ENCODE measurements at regions not wholly inside any gene's neighbourhood (a gene's known extent, or its start where the extent isn't known, plus 50 kb on each side); places are given as distances from the start of the nearest gene placed in this dataset.

DNA sequence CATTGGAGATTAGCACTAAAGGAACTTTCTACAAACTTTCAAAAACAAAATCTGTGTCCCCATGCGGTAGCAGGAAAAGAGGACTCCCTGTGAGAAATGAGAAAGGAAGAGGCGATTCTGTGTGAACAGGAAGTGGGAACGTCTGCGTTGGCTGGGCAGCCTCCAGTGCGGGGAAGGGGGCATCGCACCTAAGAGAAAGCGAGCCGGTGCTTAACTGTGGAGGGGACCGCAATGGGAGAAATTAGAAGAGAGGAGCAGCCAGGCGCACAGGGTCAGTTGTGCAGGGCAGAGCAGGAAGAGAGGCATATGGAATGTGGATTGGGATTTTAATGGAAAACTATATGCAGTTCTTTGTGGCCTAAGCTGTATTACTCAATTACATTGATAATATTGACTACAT is 77.4 kb upstream of the DOCK9 start:
- no peak for DNase-seq (ENCODE audit: low read depth in 2 of 2)

DNA sequence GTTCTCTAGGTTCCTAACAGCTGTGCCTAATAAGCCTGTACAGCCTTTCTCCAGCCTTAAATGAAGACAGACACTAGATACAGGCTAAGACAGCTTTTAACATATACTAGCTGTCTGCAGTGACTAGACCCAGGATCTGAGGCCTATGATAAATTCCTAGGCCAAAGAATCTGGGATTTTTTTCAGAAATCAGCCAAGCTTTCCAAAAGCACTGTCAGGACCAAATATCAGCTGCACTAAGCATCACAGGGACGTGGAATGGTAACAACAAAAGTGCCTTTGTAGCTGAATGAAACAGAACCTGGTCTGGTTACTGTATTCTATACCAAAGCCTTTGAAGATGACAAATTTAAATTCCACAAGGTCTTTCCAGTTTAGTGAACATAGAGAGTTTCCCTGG is 77.9 kb upstream of the DOCK9 start:
- no peak for DNase-seq (ENCODE audit: low read depth in 2 of 2)

DNA sequence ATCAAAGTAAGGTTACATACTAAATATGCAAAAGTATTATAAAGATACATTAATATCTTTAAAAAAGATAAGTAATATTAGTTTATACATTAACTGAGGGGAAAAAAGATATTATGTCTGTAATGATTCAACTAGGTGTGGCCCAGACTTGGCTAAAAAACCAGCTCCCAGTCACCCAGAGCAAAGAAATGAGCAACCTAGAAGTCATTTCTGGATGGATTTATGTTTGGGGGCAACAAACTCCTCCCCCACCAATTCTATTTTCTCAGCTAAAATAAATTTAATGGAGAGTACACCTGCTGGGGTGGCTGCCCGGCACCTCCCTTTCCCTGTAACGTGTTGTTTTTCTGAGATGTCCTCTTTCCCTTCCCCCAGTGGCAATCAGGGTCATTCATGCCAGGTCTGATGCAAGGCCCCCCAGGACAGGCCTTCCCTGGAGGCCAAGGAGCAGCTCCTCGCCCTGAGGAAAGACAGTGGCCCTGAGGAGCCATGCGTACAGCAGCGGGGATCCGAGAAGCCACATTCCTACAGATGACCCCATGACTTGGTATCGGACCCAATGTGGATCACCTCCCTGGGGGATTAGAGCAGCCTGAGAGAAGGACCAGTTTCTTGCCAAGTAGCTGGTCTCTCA is 78.6 kb upstream of the DOCK9 start:
- no peak for DNase-seq (ENCODE audit: low read depth in 2 of 2)

DNA sequence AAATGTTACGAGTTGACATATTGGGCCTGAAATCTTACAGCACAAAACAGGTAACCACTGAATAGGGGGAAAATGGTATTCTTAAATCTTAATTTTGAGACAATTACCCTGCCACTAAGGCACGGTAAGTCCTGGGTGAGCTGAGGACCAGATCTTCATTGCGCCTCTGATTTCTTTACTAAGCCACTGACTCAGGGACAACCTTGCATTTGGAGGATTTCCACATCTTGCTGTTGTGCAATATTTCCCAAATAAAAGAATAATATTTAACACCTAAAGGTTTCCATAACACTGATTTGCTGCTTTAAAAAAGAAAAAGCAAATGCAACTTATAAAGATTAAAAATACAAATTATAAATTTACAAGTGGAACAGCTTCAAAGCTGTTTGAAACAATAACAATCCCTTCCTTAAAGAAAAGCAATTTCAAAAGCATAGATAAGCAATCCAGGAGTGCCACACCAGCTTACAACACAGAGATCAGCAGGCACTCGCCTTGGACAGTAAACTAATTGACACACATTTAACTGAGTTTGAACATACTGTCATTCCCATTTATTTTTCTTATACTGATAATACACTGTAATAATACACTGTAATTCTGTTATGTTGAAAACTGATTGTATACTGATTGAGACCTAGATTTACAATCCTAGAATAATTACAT is 79.6 kb upstream of the DOCK9 start:
- DNase-seq (ENCODE audit: low read depth in 2 of 2), result no peak

DNA sequence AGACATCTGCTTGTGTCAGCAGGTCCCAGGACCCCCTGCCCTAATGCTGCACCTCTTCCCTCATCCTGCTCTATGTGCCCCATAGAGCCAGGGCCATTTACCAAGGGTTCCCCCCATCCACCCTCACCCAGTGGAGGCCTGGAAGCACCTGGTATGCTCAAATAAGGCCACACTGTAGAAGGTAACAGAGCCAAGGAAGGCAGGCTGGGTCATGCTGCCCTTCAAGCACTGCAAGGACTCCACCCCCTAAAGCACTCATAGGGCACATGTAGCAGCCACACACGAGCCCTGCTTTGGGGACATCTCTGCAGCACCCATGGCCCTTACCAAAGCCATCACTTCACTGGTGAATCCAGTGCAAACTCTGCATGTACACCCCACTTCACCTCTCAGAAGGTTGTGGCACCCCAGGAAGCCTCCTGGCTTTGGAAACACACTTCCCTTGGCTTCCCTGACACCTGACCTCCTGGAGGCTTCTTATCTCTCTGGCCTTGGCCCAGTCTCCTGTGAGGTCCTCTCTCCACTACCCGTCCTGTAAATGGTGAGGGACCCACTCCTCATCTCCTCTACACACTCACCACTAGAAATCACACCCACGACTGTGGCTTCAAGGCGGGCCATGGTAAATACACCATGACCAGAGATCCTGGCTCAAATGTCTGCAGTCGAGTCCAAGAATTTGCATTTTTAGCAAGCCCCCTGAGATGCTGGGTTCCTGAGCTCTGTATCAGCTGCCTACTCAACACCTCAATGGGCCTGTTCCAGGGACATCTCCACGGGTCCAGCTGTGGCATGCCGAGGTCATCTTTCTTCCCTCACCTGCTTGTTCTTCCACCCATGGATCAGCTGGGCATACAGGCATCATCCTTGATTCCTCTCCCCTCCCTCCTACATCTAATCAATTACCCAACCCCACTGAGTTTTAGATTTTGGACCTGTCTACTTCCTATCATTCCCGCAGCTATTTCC is 80.9 kb upstream of the DOCK9 start:
- DNase-seq (ENCODE audit: low read depth in 2 of 2), result no peak

DNA sequence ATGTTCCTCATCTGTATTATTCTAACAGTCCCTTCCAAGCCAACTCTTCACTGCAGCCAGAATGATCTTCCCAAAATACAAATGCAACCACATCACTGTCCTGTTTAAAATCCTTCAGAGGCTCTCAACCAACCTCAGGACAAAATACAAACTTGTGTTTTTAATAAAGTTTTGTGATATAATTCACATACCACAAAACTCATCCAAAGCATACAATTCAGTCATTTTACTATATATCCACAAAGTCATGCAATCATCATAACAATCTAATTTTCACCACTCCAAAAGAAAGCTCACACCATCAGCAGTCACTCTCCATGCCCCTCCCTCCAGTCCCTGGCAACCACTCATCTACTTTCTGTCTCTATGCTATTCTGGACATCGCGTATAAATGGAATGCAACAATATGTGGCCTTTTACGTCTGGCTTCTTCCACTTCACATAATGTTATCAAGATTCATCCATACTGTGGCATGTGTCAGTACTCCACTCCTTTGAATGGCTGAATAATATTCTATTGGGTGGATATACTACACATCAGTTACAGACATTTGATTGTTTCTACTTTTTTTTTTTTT is 81.7 kb upstream of the DOCK9 start:
- DNase-seq (ENCODE audit: low read depth in 2 of 2), result no peak

DNA sequence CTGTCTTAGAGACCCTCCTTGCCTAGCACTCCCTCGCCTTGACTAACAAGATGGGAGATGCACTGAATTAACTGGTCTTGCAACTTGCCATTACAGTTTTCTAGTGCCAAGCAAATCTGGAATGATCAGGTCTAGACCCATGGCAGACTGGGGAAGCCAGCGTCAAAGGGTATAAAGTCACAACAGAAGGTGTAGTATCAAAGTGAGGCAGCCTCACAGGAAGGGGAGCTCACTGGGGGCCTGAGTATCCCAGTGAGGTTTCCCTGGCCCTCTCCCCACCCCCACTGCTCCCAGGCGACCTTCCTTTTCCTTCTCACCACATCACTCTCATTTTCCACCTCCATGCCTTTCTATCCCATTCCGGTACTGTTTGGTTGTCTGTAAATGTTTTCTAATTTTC is 83.5 kb upstream of the DOCK9 start:
- DNase-seq (ENCODE audit: low read depth in 2 of 2), result no peak

DNA sequence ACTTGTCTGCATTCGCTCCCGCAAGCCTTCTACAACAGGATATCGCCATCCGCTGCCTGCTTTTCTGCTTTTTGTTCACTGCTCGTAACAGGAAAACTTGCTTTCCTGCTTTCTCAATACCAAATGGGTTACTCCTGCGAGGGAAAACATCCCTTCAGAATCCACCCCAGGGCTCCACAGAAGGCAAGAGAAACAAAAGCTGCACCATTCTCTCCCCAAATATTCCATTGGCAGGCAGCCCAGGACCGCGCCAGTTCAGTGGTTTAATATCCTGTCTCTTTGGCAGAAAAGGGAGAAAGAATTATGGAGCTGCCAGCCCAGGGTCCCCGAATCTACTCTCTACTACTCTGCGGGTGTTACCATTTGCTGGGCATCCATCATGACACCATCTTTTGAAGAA is 84.7 kb upstream of the DOCK9 start:
- DNase-seq (ENCODE audit: low read depth in 2 of 2), result peak; percentile 20 to 24

DNA sequence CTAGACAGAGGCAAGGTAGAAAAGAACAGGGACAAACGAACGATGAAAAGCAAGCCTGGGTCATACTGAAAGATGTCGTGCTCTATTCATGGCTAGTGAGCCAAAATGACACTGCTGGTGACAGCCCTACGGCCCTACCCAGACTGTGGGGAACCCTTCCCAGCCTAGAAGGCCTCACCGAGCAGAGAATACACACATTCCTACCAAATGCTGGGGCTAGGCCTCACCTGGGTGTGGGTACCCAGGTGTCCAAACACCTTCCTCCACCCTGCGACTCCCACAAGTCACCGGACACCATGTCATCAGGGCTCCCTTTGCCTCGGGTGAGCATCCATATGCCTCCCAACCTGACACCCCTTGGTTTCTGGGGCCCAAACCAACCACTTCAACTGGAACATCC is 85.3 kb upstream of the DOCK9 start:
- no peak for DNase-seq (ENCODE audit: low read depth in 2 of 2)

DNA sequence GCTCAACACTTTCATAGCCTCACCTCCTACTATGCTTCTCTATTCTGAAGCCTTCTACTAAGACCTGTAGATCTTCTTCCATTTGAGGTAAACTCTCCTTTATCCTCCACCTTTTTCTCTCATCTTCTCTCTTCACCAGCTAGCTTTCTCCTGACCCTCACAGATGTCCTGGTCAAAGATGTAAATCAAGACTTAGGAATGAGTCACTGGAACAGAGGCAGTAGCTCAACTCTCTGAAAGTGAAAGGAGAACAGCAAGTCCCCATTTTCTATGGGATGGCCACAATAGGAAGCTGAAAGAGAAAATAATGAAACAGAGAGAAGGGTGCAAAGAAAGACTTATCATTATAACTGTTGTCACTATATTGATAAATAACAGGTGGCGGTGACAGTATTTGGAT is 86.1 kb upstream of the DOCK9 start:
- DNase-seq (ENCODE audit: low read depth in 2 of 2), result no peak

DNA sequence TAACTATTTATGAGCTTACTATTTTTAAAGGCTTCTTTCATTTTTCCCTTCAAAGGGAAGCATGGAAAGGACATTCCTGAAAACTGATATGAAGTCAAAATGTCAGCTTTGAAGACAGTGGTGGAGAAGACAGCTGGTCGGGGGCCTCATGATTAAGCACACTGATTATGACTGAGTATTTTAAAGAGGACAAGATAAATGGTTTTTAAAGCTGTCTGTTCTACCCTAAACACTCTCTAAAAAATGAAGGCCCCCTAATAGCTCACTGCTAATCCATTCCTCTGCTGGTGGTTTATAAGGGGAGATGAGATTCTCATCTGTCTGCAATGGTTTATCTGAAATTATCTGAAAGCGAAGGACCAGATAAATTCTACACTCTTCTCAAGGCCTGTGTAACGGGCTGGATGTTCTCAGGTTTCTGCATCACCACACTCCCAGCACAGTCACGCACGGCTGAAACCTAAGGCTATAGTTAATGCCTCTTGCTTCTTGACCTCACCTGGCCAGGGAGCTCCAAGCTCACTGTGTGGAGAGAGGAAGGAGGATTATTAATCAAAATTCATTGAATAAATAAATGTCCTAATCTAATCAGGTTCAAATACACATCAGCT is 86.9 kb upstream of the DOCK9 start:
- no peak for DNase-seq (ENCODE audit: low read depth in 2 of 2)

DNA sequence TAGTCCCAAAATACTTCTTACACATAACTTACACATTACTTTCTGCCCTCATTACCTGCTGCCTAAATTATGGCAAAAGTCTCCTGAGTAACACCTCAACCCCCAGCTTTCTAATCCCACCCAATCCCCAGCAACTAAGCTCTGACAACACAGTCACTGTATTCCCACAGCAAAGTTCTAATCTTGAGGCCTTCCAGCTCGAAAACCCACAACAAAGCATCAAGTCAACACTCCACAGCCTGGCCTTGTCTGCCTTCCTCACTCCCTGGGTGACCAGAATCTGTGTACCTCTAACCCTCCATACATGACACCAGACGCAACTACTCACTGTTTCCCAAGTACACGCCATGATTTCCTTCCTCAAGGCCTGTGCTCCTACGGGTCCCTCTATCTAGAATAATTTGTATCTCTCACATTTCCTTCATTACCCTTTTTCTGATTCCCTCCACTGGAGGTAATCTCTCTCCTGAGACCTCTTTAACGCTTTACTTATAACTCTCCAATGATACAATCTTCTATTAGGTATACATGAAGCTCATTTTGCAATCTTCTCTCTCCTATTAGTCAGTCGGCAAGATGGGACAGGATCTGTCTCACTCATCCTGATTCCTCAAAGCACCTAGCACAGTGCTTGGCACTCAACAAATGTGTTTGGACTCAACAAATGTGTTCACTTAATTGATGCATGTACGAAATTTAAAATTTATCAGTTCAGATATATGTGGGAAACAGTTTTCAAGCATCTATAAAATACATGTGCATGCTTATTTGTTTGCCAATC is 87.6 kb upstream of the DOCK9 start:
- DNase-seq (ENCODE audit: low read depth in 2 of 2), result no peak

DNA sequence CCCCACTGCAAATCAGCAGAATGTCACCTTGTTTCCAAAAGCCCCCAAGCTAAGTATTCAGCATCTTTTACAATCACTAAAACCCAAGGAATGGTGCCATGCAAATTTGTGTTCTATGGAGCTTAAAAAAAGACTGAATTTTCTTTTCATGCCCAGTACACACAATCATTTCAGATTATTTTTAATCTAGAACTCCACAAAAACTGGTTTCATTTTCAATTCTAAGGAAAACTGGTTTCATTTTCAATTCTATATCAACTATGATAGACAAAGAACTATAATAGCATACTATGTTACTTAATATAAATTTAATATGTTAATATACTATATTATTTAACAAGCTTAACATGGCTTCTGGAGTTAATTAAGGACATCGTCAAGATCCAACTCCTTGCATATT is 88.4 kb upstream of the DOCK9 start:
- no peak for DNase-seq (ENCODE audit: low read depth in 2 of 2)

DNA sequence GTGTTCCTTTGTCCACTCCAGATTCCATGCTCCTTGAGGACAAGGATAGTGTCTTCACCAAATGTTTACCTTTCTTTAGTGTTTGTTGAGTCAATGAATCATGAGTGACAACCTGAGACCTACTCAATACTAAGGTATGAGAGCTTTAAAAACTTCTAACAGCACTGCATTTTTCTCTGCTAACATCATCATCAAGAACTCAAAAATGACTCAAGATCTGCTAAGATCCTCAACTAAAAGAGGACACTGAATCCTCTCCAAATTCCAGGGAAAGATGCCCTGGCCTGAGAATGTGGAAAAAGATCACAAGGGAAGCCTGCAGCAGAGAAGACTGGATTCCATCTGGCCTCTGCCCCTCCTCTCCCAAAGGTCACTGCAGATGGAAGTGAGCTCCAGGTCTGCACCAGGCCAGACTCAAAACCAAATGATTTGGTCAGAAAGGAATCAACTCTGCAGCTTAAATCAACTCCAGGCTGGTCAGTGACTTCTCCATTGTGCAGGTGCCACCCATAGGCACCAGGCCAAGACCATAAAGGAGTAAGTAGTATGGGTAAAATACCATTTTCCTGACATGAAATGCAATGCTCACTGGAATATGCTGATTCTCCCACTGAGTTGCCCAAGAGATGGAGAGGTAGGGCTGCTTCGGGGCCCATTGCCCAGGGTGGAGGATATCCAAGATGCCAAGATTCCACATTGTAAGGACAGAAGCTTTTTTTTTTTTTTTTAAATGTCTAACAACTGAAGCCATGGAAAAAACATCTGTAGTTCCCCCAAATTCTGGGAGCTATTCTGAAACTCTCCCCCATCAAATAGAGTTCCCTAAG is 89.5 kb upstream of the DOCK9 start:
- peak; percentile 31 to 51 for DNase-seq (ENCODE audit: low read depth in 2 of 2)

DNA sequence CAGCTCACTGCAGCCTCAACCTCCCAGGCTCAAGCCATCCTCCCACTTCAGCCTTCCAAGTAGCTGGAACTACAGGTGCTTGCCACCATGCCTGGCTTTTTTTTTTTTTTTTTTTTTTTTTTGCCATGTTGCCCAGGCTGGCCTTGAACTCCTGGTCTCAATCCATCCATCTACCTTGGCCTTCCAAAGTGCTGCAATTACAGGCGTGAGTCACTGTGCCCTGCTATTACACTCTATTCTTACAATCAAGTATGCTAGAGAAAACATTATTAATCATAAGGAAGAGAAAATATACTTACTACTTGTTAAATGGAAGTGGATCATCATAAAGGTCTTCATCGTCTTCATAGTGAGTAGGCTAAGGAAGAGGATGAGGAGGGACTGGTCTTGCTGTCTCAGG is 93.3 kb upstream of the DOCK9 start:
- no peak for DNase-seq (ENCODE audit: low read depth in 2 of 2)

DNA sequence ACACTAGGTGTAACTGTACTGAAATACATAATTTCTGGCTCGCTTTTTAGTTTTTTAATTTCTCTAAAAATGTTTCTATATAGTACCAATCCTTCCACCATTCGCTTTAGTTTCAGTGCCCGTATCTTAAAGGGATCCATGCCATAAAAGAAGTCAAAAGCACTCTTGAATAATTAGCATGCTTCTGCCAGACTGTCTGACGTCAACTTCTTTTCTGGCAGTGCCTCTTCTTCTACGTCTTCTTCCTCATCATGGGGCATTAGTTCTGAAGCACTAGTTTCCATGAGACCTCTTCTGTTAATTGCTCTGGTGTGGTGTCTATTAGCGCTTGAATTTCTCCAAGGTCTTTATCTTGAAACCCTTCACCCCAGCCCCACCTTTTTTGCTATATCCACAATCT is 93.8 kb upstream of the DOCK9 start:
- no peak for DNase-seq (ENCODE audit: low read depth in 2 of 2)

DNA sequence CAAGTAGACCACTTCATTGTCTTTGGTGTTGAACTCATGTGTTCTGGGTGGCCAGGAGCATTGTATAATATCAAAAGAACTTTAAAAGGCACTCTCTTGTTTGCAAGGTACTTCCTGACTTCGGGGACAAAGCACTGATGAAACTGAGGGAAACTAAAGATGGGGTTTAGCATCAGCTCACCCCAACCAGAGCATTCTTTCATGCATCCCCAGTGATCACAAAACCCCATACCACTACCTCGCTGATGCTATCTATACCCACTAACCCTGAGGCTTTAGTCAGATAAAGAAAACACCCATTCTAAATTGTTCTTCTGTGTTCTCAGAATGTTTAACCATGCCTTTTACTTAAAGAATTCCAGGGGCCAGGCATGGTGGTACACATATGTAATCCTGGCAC is 94.5 kb upstream of the DOCK9 start:
- DNase-seq (ENCODE audit: low read depth in 2 of 2), result no peak

DNA sequence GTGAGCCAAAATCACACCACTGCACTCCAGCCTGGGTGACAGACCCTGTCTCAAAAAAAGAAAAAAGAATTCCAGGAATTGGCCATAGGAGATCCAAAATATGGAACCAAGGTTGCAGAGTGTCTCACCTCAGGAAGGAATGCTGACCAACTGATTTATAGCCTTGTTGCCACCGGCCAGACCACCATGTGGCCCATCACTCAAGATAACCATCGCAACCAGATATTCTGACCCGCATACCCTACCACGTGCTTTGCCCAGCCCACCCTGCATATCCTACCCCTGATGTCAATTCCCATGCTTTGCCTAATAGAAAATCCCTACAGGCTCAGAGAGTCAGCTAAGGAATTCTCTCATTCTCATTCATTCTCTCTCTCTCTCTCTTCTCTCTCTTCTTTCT is 95.1 kb upstream of the DOCK9 start:
- no peak for DNase-seq (ENCODE audit: low read depth in 2 of 2)

DNA sequence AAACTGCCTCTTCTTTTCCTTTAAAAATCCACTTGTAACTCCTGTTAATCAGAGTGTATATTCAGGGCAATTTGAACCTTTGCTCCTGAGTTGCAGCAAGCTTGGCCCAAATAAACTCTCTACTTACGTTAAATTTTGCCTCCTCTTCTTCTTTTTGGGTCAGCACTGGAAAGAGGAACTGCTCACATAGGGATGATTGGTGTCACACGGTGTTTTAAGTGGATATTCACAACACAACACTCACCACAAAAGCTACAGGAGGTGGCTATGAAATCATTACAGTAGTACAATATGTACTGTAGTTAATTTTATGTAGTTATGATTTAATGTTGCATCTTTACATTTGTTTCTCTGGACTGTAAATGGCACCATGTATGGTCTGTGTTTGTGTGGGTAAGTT is 96.8 kb upstream of the DOCK9 start:
- DNase-seq (ENCODE audit: low read depth in 2 of 2), result no peak

Data from fibroblast of skin of left biceps (primary cell).